HG02884 (cell line): ENCODE measurements at regions not wholly inside any gene's neighbourhood (a gene's known extent, or its start where the extent isn't known, plus 50 kb on each side); places are given as distances from the start of the nearest gene placed in this dataset.

Experiments
- ATAC-seq: cut with Tn5 transposase; IDR thresholded peaks from one replicate; pipeline ENCODE4 v1.9.1; 2021; ENCODE audit warnings: mild to moderate bottlenecking, moderate library complexity; ENCODE audit not compliant: unreplicated experiment

DNA sequence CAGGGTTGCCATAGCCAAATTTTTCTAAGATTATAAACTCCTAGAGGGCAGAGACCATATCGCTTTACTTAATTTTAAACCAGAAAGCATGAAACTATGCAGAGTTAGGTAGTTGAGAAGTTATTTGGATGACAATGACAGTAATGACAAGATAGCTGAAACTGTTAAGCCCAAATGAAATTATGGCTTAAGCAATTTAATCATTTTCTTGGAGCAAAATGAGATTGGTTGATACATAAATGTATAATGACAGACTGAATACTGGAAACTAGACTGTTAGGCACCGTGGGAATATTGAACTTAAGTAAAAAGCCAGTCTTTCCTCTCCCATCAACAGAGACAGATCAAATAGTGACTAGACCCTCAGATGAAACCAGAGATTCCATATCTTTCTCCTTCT is 670.3 kb upstream of the NRSN1 start:
- ATAC-seq: no peak

DNA sequence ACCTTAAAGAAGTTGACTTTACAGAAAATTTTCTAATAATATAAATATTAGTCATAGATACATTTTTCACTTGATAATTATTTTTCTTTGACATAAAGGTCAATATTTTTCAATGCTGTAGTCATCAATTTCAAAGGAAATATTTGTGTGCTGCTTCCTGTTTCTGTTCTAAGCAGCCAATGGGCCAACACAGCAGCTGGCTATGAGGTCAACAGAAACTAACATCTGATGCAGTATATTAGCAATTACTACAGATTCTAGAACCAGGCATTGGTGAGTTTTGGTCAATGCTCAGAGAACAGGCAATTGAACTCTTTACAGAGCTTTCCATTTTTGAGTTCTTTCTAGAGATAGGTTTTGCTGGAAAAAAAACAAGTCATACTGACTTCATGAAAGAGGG is 669.6 kb upstream of the NRSN1 start:
- no peak for ATAC-seq

DNA sequence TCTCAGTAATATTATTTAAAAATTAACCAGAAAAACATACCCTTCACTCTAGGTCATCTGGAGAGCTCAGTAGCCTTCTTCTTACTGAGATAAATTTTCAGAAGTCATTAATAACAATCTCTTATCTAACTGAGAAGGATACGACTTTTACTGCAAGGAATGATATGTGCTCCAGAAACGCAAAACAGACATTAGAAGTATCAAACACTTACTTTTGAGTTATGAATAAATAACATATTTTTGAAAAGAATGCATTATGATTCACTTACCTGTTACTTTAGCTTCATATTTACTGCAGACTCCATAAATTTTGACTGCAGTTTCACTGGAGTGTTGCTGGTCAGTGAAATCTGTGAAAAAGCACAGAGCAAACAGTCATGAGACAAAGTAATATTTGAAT is 668.7 kb upstream of the NRSN1 start:
- no peak for ATAC-seq

DNA sequence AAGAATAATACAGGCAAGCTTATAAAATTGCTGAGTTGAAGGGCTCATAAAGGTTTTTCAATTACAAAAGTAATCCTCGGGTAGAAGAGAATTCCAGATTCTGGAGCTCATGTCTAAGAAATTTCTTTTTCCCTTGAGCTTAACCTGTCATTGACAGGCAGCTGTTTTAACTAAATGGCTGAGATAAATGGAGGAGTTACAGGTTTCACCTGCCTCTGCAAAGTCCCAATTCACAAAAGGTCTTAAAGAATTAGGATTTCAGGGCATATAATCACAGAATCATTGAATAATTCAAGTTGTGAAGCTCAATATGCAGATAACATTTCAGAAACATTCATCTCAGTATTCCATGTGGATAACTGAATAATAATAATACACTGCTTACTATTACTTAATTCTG is 660.1 kb upstream of the NRSN1 start:
- no peak for ATAC-seq

DNA sequence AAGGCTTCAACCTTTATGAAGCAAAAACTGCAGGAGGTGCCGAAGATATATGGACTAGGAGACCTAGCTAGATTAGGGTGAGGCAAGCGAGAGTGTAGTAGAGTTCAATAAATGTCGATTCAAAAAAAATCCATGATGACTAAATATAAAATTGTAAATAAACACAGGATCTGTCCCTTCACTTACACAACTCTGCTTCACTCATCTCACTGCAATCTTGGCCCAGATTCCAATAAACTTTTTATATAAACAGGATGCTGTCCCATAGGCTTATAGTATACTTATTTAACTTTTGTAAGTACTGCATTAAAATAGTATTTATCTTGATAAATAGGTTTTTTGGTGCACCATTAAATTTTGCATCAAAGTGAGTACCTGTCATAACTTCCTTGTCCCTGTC is 648.4 kb upstream of the NRSN1 start:
- ATAC-seq: no peak

DNA sequence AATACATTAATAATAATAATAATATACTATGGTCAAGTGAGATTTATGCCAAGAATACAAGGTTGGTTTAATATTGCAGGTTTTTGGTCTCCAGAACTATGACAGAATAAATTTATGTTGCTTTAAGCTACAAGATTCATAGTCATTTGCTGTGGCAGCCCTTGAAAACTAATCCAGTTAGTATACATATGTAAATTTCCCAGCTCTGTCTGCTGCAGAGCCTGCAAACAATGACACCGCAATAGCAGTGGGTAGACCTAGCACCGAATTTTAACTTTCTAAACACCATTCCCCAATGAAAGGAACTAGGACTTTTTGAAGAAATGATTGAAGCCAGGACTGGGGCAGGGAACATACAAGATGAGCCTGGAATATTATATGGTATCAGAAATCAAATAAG is 647.7 kb upstream of the NRSN1 start:
- ATAC-seq: no peak

DNA sequence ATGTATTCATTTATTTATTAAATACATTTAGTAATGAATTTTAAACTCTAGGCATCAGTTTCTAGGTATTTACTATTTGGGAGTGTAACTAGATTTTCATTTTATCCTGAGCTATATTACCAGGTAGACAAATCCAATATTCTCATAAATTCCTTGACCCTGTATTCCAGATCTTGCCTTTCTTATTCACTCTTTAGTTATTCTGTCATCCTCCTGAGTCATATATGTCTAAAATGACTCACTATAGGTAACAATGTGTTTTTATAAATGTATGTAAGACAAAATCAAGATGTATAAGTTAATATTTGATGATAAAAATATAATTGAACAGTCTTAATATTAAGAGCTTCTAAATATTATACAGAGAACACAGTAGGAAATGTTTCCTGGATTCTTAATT is 642.1 kb upstream of the NRSN1 start:
- no peak for ATAC-seq

DNA sequence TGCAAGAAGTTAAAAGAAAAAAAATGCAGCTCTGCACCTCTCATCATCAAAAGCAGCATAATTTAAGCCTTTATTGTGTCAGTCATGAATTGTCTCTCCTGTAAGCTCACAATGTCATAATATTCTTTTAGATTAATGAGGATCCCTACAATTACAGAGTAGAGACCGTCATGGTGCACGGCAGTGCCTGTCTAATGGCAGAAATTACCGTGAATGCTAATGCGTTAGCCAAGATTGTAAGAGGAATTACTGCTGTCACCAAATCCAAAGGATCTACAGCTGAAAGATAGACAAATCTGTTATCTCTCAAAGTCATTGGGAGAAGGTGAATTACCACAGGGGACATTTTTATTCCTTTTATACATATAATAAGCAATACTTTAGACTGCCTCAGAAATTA is 631.6 kb upstream of the NRSN1 start:
- ATAC-seq: no peak

DNA sequence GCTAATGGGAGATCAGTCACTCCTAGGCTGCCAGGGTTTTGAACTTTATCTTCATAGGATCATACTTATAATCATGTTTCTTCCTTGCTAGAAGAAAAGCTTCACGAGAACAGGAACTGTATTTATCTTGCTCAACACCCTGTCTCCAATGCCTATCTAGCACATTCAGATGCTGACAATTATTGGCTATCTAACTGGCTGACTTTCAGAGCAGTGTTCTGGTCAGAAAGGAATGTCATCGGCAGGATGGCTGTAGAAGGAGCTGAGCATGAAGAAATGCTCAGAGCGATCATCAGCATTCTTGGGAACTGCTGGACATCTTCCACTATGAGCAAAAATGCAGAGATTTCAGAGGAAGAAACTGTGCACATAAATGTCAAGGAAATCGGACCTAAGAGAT is 628.0 kb upstream of the NRSN1 start:
- no peak for ATAC-seq

DNA sequence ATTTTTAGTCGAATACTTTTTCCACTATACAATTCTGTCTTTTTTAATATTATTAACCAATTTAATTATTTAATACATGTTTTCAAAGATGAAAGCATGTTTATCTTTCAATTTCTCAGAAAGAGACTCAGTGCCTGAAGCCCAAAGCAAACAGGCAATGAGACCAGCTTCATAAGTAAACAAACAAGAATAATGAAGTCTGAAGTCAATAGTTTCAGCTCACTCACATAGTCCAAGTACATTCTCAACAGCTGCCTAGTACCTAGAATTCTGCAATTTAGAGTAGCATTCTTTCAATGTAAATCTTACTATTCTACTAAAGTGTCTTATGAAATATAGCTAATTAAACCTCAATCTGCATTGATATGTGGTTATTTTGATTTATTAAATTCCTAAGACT is 626.5 kb upstream of the NRSN1 start:
- no peak for ATAC-seq

DNA sequence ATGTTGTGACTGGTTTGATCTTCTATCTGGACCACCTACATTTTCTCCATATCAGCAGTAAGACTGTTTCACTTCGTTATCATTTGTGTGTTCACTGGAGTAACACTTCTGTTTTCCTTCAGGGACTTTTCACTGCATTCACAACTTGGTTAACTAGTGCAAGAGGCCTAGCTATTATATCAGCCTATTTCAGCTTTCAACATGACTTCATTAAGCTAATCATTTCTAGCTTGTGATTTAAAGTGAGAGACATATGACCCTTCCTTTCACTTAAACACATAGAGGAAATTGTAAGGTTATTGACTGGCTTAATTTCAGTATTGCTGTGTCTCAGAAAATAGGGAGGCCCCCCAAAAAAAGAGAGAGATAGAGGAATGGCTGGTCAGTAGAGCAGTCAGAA is 622.8 kb upstream of the NRSN1 start:
- ATAC-seq: no peak

DNA sequence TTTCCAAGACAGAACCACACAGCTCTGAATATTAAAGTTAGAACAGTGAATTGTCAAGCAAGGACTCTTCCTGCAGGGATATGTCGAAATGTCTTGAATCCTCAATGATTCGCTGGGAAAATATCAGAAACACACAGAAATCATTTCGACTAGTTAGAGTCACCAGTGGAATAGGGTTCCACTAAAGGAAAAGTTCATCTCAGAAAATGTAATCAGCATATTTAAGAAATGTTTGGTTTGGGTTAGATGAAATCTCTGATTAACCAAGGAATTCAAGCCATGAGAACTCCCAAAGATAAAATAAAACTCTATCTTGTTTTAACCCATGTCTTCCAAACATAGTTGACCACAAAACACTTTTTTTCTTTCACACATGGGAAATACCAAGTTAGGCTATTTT is 621.0 kb upstream of the NRSN1 start:
- no peak for ATAC-seq

DNA sequence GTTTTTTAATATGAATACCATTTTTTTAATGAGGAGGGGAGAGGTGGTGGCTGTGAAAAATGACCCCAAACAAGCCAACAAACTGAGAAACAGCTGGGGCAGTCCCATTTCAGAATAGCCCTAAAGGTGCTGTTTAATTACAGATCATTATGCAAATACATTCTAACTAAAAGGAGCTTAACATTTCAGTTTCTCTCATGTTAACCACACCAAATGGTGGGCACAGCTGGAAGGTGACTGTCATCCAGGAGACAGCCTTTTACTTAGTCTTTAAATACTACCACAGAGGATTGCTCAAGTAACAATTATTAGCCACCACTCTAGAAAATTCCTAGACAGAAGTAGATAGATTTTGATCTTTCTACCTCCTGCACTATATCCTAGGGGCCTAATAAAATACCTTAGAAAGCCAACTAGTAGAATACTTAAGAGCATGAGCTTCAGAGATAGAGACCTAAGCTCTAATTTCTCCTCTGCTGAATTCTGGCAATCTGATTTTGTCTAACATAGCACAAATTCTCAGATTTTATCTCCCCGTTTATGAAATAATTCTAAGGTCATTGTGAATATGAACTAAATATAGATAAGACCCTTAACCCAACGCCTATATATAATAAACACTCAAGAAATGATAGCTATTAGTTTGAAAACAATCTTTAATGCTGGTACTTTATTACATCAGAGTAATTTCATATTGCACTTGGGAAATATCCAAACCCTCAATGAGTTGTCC is 615.1 kb upstream of the NRSN1 start:
- ATAC-seq: no peak

DNA sequence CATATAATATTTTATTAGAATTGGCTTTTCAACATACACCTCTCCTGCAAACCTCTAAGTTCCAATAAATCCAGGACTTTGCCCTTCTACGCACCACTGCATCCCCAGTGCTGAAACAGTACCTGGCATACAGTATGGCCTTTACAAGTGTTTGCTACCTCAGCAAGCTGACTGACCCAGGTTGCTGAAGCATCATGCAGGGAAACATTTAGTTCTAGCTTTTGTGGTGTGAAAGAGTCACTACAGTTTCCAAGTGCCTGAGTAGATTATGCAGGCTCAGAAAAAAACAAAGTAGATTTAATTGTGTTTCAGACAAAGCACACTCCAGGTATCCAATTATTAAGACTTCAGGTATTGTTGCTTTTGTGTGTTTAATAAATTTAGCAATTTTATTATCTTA is 614.2 kb upstream of the NRSN1 start:
- ATAC-seq: no peak

DNA sequence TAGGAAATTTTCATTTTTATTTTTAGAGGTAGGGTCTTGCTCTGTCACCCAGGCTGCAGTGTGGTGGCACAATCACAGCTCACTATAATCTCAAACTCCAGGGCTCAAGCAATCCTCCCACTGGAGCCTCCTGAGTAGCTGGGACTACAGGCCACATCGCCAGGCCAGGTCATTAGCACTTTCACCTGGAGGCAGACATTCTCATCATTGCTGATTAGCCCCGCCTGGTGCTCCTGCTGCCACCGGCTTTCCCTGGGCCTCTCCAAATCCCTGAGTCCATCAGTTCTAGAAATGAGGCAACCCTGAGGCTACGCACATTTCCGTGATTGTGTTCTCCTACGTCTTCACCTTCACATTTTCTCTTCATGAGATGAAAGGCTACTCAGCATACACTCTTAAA is 607.7 kb upstream of the NRSN1 start:
- no peak for ATAC-seq

DNA sequence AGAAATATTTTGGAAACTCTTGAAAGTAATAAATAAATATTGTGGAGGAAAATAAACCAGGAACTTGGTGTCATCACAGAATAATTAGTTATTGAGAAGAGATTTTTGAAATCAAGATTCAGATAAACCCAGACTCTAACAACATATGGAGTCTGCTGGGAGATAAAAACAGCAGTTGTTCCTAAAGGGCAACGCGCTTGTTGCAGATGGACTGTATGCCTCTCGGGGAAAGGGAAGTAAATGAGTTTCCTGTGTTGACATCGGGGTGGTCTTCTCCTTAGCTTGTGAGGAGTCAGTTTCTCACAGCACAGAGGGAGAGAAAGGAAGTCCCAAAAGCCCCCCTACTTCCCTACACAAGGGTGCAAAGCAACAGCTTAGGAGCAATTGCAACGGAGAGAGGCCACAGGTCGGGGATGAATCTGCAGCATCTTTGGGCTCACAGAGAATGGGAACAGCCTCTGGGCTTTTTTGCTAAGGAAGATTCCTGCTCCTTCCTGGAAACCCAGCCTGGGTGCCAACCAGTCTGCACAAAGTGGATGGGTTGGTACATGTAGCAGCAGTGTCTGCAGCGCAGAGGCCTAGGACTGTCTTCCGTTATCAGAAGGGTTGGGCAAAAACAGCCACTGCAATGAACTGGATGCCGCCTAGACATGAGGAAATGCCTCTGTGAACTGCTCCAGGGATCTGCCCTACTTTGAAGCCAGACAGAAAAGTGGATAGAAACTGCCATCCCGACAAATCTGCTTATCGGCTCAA is 603.0 kb upstream of the NRSN1 start:
- ATAC-seq: no peak

DNA sequence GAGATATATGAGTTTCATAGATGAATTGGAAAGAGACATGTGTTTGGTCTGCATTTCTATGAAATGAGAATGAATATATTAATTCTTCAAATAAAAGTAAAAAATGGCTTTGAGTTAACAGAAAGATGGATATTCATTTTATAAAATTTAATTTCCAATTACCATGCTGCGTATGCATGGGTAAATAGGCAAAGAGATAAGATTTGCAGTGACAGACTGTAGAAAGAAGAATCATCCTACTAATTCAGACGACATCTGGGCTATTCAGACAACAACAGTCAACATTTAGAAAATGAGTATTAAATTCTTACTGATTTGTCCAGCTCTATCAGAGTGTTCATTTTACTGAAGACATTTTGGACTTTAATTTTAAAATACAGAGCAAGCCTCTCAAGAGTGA is 602.2 kb upstream of the NRSN1 start:
- ATAC-seq: no peak

DNA sequence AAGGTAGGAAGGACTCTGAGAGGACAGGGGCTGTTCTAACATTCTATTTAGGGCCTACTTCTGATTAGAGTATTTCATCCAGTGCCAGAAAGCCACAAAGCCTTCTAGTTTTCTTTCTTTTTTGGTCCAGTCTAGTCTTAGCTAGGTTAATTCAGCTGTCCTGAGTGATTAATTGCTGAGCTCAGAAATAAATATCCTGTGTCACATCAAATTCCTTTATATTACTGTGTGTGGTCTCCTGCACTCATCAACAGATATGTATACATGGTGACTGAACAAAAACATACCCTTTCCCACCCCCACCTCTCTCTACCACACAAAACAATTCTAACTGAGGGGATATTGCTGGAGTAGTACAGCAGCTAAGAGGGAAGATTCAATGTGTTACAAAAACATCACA is 601.5 kb upstream of the NRSN1 start:
- no peak for ATAC-seq

DNA sequence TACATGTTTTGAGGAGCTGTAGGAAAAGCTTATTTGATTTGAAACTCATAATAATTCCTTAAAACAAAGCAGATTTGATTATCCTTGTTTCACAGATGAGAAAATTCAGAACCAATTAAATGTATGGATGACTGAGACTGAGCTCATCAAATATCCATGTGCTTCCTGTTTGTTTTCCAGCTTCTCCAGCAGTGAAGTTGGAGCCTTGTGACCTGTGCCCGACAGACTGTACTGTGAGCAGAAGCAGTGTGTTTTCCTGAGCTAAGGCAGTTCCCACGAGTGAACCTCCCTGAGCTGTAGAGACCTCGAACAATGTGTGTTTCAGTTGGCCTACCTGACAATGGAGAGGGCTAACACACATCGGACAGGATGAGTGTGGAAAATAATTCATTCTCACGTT is 599.5 kb upstream of the NRSN1 start:
- ATAC-seq: no peak

DNA sequence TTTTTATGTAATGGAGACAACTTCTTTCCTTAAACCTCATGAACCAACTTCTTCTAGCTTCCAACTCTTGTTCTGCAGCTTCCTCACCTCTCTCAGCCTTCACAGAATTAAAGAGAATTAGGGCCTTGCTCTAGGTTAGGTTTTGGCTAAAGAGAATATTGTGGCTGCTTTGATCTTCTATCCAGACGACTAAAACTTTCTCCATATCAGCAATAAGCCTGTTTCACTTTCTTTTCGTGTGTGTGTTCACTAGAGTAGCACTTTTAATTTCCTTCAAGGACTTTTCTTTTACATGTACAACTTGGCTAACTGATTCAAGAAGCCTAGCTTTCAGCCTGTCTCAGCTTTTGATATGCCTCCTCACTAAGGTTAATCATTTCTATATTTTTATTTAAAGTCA is 596.1 kb upstream of the NRSN1 start:
- no peak for ATAC-seq

DNA sequence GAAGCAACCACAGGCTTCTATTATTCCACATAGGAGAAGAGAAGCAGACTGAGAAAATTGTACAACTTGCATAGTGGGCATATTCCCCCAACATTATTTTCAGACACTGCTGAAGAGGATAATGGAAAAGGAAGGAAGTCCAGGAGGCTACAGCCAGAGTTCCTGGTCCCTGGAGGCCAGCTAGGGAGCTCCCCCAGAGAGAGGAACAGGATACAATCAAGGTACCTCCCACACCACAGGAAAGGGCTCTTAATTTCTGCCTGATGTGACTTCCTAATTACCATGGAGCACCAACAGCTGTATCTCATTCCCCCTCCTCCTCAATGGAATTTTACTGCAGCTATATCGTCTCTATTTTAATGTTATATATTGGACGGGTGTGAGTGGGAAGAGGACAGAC is 594.3 kb upstream of the NRSN1 start:
- ATAC-seq: no peak

DNA sequence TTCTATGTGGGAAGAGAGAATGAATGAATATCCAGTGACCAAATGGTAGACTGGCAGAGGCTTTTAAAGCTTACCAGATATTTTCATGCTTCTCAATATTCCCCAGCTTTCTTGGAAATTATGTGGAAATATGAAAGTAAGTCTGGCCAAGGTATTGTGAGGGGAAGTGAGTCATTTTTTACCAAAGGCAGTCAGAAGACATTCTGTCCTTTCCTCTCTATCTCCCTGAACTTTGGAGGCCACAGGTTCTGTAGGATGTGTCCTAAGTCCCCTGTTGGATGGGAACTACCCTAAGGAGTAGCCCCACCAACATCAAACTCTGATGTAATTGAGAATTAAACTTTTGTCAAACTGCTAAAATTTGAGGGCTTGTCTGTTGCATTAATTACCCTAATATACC is 593.8 kb upstream of the NRSN1 start:
- no peak for ATAC-seq

DNA sequence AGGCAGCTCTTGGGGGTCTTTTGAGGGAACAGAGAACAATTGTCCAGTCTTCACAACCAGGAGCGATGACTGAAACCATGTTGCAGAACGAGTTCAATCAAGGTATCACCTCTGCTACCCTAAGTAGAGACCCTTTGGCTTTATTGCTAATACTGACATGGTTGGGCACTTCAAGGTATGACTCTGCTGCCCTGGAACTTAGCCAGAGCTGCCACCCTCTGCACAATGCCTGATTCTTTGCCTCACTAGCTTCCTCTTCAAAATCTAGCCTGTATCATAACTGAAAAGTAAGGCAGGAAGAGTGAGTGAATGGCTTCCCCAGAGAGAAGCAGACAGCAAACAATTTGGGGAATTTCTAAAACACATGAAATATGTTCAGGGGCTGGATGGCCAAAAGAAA is 592.7 kb upstream of the NRSN1 start:
- no peak for ATAC-seq
